Omental fat pad (tissue), 3 donors: ENCODE measurements at regions not wholly inside any gene's neighbourhood (a gene's known extent, or its start where the extent isn't known, plus 50 kb on each side); places are given as distances from the start of the nearest gene placed in this dataset.

Experiments used
- ATAC-seq: fragments of 150-250 bp; one replicate; pipeline ENCODE4 v1.9.1; 2016; ENCODE audit warnings: mild to moderate bottlenecking, moderate library complexity; ENCODE audit not compliant: low FRiP score
- DNase-seq: peaks from one replicate; pipeline ENCODE4 v3.0.0-alpha.2; 2019; ENCODE audit warnings: low spot score
- CTCF ChIP-seq, 3 donors: fragments of 450-650 bp; IDR thresholded peaks; one replicate each; pipeline ENCODE4 v1.5.1; 2016 to 2017; ENCODE audit warnings: antibody characterized with exemption in 3 of 3, mild to moderate bottlenecking in 3 of 3, moderate library complexity in 2 of 3

- ATAC-seq (no peak), DNase-seq (no peak)
- no peak for TF ChIP-seq CTCF (IDR thresholded peaks at IDR 0.05)
Measured at GRCh38 chr1:195530961-195531360, 1077.3 kb downstream of the KCNT2 start.

GRCh38 chr1:195529881-195530280 is 1078.4 kb downstream of the KCNT2 start:
- ATAC-seq (no peak), DNase-seq (no peak)
- no peak for TF ChIP-seq CTCF (IDR thresholded peaks at IDR 0.05)

- ATAC-seq: no peak
- TF ChIP-seq CTCF (IDR thresholded peaks at IDR 0.05): no peak
- DNase-seq: no peak
Measured at GRCh38 chr1:195520757-195521156, 1087.5 kb downstream of the KCNT2 start.

GRCh38 chr1:195516036-195516435 is 1092.2 kb downstream of the KCNT2 start:
- no peak for TF ChIP-seq CTCF (IDR thresholded peaks at IDR 0.05)
- ATAC-seq: no peak
- no peak for DNase-seq

- TF ChIP-seq CTCF (IDR thresholded peaks at IDR 0.05): no peak
- ATAC-seq: no peak
Measured at GRCh38 chr1:195511501-195511900, 1096.7 kb downstream of the KCNT2 start.

GRCh38 chr1:195501118-195501517 is 1107.1 kb downstream of the KCNT2 start:
- no peak for TF ChIP-seq CTCF (IDR thresholded peaks at IDR 0.05)
- ATAC-seq (no peak), DNase-seq (no peak)

More at GRCh38 chr1:195511501-195511900, 1096.7 kb downstream of the KCNT2 start:
- no peak for DNase-seq

- DNase-seq (no peak), ATAC-seq (no peak)
- no peak for TF ChIP-seq CTCF (IDR thresholded peaks at IDR 0.05)
Measured at GRCh38 chr1:195495720-195496635, 1112.3 kb downstream of the KCNT2 start.
